IMR-90 (cell line): ENCODE measurements at regions not wholly inside any gene's neighbourhood (a gene's known extent, or its start where the extent isn't known, plus 50 kb on each side); places are given as distances from the start of the nearest gene placed in this dataset.
A peak's percentile ranks its signal among the peaks of the same experiment; 100 is the strongest.

Experiments used
- MAFK ChIP-seq: IDR thresholded peaks from 2 replicates; pipeline ENCODE4 v1.6.1; 2012; ENCODE audit warnings: low read depth, low read length, improper control_type of control experiment
- MAZ ChIP-seq: IDR thresholded peaks from 2 replicates; pipeline ENCODE4 v1.6.1; 2012; ENCODE audit warnings: low read depth, mild to moderate bottlenecking, low read length, improper control_type of control experiment, moderate library complexity, borderline replicate concordance
- MXI1 ChIP-seq: IDR thresholded peaks from 2 replicates; pipeline ENCODE4 v1.6.1; 2012; ENCODE audit warnings: low read depth, mild to moderate bottlenecking, low read length, moderate library complexity, borderline replicate concordance
- POLR2A ChIP-seq: IDR thresholded peaks from 2 replicates; pipeline ENCODE4 v1.6.1; 2012; ENCODE audit warnings: mild to moderate bottlenecking, low read depth, low read length
- RAD21 ChIP-seq: IDR thresholded peaks from 2 replicates; pipeline ENCODE4 v1.6.1; 2012; ENCODE audit warnings: low read length, improper control_type of control experiment
- RCOR1 ChIP-seq: IDR thresholded peaks from 2 replicates; pipeline ENCODE4 v1.6.1; 2012; ENCODE audit warnings: mild to moderate bottlenecking, low read length, improper control_type of control experiment; ENCODE audit not compliant: insufficient replicate concordance
- RFX5 ChIP-seq: IDR thresholded peaks from 2 replicates; pipeline ENCODE4 v1.8.0; 2012; ENCODE audit warnings: low read depth, mild to moderate bottlenecking, low read length, moderate library complexity
- SMC3 ChIP-seq: fragments of 150-350 bp; IDR thresholded peaks from 2 replicates; pipeline ENCODE4 v1.6.1; 2016; ENCODE audit warnings: low read depth, mild to moderate bottlenecking, antibody characterized with exemption, low read length, moderate library complexity
- TF ChIP-seq, protein P1 (sequence below): conservative IDR thresholded peaks from 2 replicates; pipeline ENCODE4 v1.5.1; 2012; ENCODE audit warnings: mild to moderate bottlenecking, low read depth, low read length, improper control_type of control experiment
- TF ChIP-seq, protein P2 (sequence below): fragments of 150-350 bp; IDR thresholded peaks from 2 replicates; pipeline ENCODE4 v1.6.1; 2017; ENCODE audit warnings: mild to moderate bottlenecking, antibody characterized with exemption, low read length, low read depth

DNA sequence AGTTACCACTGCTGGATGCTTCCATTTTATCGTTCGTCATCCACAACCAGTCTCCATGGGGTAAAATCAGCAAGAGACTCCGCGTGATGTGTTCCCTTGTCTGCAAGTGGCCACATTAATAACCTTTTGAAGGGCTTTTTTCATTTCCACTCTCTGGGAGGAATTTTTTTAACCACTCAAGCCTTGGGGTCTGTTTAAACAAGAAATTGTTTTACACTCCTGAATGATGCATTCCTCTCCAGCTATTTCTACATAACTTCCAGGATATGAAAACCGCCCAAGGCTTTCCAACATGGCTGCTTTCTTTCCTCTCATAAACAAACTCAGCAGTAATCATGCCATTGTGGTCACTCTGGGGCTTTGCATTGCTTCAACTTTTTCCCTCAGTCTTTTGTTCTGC is 217.2 kb upstream of the DAPK1 start:
- TF ChIP-seq POLR2A (no peak), MAFK (no peak; the same call in 1 of the 2 replicates), MXI1 (no peak), RFX5 (no peak), MAZ (no peak), SMC3 (no peak), RAD21 (no peak), RCOR1 (no peak)
- TF ChIP-seq, protein P1, sequence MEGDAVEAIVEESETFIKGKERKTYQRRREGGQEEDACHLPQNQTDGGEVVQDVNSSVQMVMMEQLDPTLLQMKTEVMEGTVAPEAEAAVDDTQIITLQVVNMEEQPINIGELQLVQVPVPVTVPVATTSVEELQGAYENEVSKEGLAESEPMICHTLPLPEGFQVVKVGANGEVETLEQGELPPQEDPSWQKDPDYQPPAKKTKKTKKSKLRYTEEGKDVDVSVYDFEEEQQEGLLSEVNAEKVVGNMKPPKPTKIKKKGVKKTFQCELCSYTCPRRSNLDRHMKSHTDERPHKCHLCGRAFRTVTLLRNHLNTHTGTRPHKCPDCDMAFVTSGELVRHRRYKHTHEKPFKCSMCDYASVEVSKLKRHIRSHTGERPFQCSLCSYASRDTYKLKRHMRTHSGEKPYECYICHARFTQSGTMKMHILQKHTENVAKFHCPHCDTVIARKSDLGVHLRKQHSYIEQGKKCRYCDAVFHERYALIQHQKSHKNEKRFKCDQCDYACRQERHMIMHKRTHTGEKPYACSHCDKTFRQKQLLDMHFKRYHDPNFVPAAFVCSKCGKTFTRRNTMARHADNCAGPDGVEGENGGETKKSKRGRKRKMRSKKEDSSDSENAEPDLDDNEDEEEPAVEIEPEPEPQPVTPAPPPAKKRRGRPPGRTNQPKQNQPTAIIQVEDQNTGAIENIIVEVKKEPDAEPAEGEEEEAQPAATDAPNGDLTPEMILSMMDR = no peak
- TF ChIP-seq, protein P2, sequence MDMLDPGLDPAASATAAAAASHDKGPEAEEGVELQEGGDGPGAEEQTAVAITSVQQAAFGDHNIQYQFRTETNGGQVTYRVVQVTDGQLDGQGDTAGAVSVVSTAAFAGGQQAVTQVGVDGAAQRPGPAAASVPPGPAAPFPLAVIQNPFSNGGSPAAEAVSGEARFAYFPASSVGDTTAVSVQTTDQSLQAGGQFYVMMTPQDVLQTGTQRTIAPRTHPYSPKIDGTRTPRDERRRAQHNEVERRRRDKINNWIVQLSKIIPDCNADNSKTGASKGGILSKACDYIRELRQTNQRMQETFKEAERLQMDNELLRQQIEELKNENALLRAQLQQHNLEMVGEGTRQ = peak; percentile 72
